SK-N-MC (cell line): ENCODE measurements at regions not wholly inside any gene's neighbourhood (a gene's known extent, or its start where the extent isn't known, plus 50 kb on each side); places are given as distances from the start of the nearest gene placed in this dataset.

Source experiments
- EZH2 ChIP-seq: fragments of 200-600 bp; sonication (generic); IDR thresholded peaks from one replicate; pipeline ENCODE4 v1.6.1; 2017; ENCODE audit warnings: antibody characterized with exemption
- FOXP2 ChIP-seq: optimal IDR thresholded peaks from 2 replicates; pipeline ENCODE3; 2011; ENCODE audit warnings: mild to moderate bottlenecking, moderate library complexity; ENCODE audit not compliant: insufficient read depth; ENCODE audit errors: extremely low read length, control extremely low read depth
- POLR2AphosphoS5 ChIP-seq: IDR thresholded peaks from 2 replicates; pipeline ENCODE4 v1.6.1; 2012; ENCODE audit warnings: mild to moderate bottlenecking, low read depth, low read length, borderline replicate concordance

- TF ChIP-seq POLR2AphosphoS5 (no peak), EZH2 (no peak), FOXP2 (no peak)
Measured at GRCh38 chr15:39061952-39062464, 497.4 kb upstream of the RASGRP1 start.
